HUES48 (cell line): ENCODE measurements at regions not wholly inside any gene's neighbourhood (a gene's known extent, or its start where the extent isn't known, plus 50 kb on each side); places are given as distances from the start of the nearest gene placed in this dataset.

Source experiments
- H3K27ac ChIP-seq: one replicate; pipeline ENCODE4 v1.7.0; 2013; ENCODE audit warnings: low read depth, low read length, inconsistent platforms
- H3K27me3 ChIP-seq: 2 replicates; pipeline ENCODE4 v1.6.1; 2013; ENCODE audit warnings: mild to moderate bottlenecking, low read length; ENCODE audit not compliant: control insufficient read depth, insufficient read depth
- H3K36me3 ChIP-seq: 2 replicates; pipeline ENCODE4 v1.6.1; 2013; ENCODE audit warnings: low read length; ENCODE audit not compliant: control insufficient read depth, insufficient read depth
- H3K4me1 ChIP-seq: 2 replicates; pipeline ENCODE4 v1.6.1; 2013; ENCODE audit warnings: mild to moderate bottlenecking, low read length; ENCODE audit not compliant: control insufficient read depth, insufficient read depth
- H3K4me3 ChIP-seq: 2 replicates; pipeline ENCODE4 v1.5.1; 2013; ENCODE audit warnings: mild to moderate bottlenecking, low read depth, low read length
- H3K9ac ChIP-seq: 2 replicates; pipeline ENCODE4 v1.6.1; 2013; ENCODE audit warnings: mild to moderate bottlenecking, low read depth, low read length, moderate library complexity
- H3K9me3 ChIP-seq: 2 replicates; pipeline ENCODE4 v1.6.1; 2013; ENCODE audit warnings: low read length; ENCODE audit not compliant: control insufficient read depth, insufficient read depth

DNA sequence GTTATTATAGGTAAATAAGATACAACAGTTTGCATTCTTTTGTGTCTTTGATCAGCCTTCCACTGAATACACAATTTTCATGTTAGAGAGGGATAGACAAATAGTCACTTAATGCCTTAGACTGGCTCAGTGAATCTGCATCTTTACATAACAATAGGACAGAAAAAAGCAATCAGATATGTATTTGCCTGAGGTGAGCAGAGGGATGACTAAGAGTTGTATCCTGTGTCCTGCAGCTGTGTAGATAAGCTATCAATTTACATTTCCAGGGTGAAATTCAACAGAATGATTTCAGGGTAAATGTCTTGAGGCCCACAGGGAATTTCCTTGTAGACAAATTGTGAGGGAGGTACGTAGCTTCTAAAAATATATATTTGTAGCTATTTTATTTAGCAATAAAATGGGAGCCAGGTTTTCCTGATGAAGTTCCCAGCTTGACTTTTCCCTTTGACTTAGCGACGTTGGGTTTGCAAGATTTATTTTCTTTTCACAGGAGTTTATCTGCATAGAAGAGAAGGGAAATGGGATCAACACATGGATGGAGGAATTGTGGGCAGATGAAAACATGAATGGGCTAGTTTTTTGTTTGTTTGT lies 586.1 kb upstream of the CDH6 start:
- H3K9me3 ChIP-seq: no peaks in the 10 kb centered on the region
- H3K27me3 ChIP-seq: peaks cover 16% of the 10 kb centered on the region
- peak overlapping the region; percentile 10; the same call in 1 of the 2 replicates for H3K4me3 ChIP-seq
- H3K9ac ChIP-seq: no peak overlapping the region
- peak overlapping the region; percentile 66 for H3K27ac ChIP-seq
- no peaks in the 10 kb centered on the region for H3K36me3 ChIP-seq
- peaks cover 24% of the 10 kb centered on the region for H3K4me1 ChIP-seq

DNA sequence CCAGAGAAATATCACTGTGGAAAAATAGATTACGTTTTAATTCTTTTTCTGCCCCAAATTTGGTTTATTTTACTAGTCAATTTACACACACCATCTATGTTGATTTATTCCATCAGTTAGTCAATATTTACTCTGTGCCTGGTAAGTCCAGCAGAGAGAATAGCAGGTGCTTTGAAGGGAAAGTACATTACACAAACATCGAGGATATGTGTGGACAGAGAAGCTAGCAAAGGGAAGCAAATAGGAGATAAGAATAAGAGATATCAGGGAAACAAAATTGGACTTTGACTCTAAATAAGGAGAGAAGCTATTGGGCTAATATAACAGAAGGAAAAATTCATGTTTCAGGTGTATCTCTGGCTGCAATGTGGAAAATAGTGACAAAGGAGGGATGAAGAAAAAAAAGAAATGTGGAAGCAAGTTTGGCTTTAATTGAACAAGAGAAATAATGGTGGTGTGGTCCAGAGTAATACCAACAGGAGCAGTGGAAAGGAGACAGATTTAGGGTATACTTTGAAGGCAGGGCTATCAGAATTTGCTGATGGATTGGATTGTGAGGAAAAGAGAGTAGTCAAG lies 587.7 kb upstream of the CDH6 start:
- H3K27ac ChIP-seq: no peak overlapping the region
- no peak overlapping the region for H3K4me3 ChIP-seq
- no peaks in the 10 kb centered on the region for H3K36me3 ChIP-seq
- H3K27me3 ChIP-seq: peaks cover 16% of the 10 kb centered on the region
- peaks cover 24% of the 10 kb centered on the region for H3K4me1 ChIP-seq
- no peak overlapping the region for H3K9ac ChIP-seq
- no peaks in the 10 kb centered on the region for H3K9me3 ChIP-seq

DNA sequence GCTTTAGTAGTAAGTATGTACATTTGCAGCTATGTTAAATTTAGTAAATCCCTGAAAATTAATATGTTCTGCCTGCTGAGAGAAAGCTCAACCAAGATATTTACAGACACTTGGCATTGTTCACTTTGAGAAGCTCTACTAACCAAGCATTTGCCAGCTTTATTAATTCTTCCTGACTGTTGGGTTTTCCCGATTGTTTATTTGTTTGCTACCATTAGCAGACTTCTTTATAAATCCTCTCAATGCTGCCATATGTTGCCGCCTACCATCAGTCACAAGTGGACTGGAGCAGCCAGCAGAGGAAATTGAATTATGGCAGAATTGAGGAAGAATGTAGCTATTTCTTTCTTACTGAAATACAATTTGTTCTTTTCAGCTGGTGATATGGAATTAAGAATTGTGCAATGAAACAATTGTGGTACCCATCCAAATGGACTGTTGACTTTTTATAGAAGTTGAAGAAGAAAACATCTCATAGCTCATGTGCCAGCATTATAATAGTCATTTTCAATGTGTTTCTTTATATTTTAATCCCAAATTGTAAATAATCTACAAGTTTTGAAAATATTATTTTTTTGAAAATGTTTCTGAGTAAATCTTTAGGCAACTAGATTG lies 588.7 kb upstream of the CDH6 start:
- peaks cover 24% of the 10 kb centered on the region for H3K4me1 ChIP-seq
- H3K9me3 ChIP-seq: no peaks in the 10 kb centered on the region
- H3K4me3 ChIP-seq: no peak overlapping the region
- H3K9ac ChIP-seq: no peak overlapping the region
- H3K27me3 ChIP-seq: peaks cover 16% of the 10 kb centered on the region
- no peak overlapping the region for H3K27ac ChIP-seq
- H3K36me3 ChIP-seq: no peaks in the 10 kb centered on the region

- H3K4me3 ChIP-seq: no peak overlapping the region
- peaks cover 6% of the 10 kb centered on the region for H3K27me3 ChIP-seq
- no peak overlapping the region for H3K27ac ChIP-seq
- H3K9me3 ChIP-seq: peaks cover 4% of the 10 kb centered on the region
- peaks cover 13% of the 10 kb centered on the region for H3K4me1 ChIP-seq
- H3K9ac ChIP-seq: no peak overlapping the region
- H3K36me3 ChIP-seq: no peaks in the 10 kb centered on the region
These were observed 592.6 kb upstream of the CDH6 start for GRCh38 chr5:30600892-30601291.

DNA sequence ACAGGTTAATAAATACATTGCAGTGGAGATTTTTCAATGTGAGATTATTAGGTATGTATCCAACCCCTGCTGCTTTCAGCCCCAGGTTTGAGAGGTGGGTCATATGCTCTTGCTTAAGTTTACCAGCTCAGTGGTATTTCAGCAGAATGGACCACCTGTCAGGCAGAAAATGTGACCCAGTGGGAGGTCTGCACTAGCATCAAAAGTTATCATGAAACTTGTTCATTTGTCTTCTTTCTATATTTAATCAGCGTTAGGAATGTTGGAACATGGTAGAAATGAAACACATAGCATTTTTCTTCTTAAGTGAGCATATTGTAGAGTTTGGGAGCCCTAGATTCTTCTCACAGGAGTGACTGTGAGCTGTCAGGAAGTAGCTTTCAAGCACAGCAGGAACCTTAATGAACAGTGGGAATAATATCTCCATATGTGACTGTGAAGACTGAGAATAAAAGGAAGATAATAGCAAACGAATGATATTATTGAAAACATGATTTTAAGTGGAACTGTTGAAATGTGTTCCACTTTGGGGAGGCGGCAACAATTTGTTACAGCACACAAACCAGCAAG lies 596.9 kb upstream of the CDH6 start:
- H3K27ac ChIP-seq: peak overlapping the region; percentile 24
- peaks cover 24% of the 10 kb centered on the region for H3K4me1 ChIP-seq
- no peaks in the 10 kb centered on the region for H3K27me3 ChIP-seq
- no peaks in the 10 kb centered on the region for H3K36me3 ChIP-seq
- no peak overlapping the region for H3K9ac ChIP-seq
- H3K9me3 ChIP-seq: peaks cover 7% of the 10 kb centered on the region
- no peak overlapping the region for H3K4me3 ChIP-seq

- Histone ChIP-seq H3K4me3 (no peak overlapping the region), H3K27ac (no peak overlapping the region), H3K27me3 (no peaks in the 10 kb centered on the region), H3K4me1 (peaks cover 24% of the 10 kb centered on the region), H3K9me3 (peaks cover 7% of the 10 kb centered on the region), H3K36me3 (no peaks in the 10 kb centered on the region), H3K9ac (no peak overlapping the region)
These were observed 599.2 kb upstream of the CDH6 start for GRCh38 chr5:30594331-30594730.

DNA sequence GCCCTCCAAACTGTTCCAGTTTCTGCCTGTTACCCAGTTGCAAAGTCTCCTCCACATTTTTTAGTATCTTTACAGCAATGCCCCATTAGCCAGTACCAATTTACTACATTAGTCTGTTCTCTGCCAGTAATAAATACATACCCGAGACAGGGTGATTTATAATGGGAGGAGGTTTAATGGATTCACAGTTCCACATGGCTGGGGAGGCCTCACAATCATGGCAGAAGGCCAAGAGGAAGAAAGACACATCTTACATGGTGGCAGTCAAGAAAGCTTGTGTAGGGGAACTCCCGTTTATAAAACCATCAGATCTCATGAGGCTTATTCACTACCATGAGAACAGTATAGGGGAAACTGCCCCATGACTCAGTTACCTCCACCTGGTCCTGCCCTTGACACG lies 600.7 kb upstream of the CDH6 start:
- Histone ChIP-seq H3K36me3 (no peaks in the 10 kb centered on the region), H3K9me3 (peaks cover 3% of the 10 kb centered on the region; the same call in 1 of the 2 replicates), H3K27me3 (no peaks in the 10 kb centered on the region), H3K4me1 (peaks cover 24% of the 10 kb centered on the region), H3K9ac (no peak overlapping the region), H3K27ac (no peak overlapping the region), H3K4me3 (no peak overlapping the region)

- H3K27ac ChIP-seq: no peak overlapping the region
- H3K4me1 ChIP-seq: peaks cover 15% of the 10 kb centered on the region
- no peaks in the 10 kb centered on the region for H3K36me3 ChIP-seq
- no peaks in the 10 kb centered on the region for H3K27me3 ChIP-seq
- no peak overlapping the region for H3K9ac ChIP-seq
- H3K4me3 ChIP-seq: no peak overlapping the region
- no peaks in the 10 kb centered on the region for H3K9me3 ChIP-seq
These were observed 612.1 kb upstream of the CDH6 start for GRCh38 chr5:30581198-30581935.

GRCh38 chr5:30574761-30575160 lies 618.7 kb upstream of the CDH6 start:
- no peaks in the 10 kb centered on the region for H3K36me3 ChIP-seq
- H3K27ac ChIP-seq: no peak overlapping the region
- no peaks in the 10 kb centered on the region for H3K27me3 ChIP-seq
- no peak overlapping the region for H3K9ac ChIP-seq
- H3K4me3 ChIP-seq: no peak overlapping the region
- H3K4me1 ChIP-seq: no peaks in the 10 kb centered on the region
- H3K9me3 ChIP-seq: no peaks in the 10 kb centered on the region

DNA sequence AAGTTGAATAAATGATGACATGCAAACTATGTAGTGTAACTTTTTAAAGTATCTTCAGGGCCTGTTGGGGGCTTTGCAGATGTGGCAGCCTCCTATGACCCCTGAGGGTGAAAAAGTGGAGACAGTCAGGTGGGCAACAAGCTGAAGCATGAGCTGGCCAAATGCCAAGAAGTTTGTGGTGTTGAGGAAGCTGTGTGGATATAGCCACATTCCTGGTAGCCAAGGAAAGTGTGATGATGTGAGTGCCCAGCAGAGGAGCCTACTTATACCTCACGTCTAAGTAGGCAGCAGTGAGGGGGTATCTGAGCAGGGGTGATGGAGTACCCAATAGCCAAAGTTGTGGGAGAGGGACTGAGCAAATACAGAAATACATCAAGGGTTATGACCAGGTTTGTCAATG lies 621.2 kb upstream of the CDH6 start:
- H3K4me1 ChIP-seq: no peaks in the 10 kb centered on the region
- H3K4me3 ChIP-seq: no peak overlapping the region
- H3K9me3 ChIP-seq: no peaks in the 10 kb centered on the region
- no peak overlapping the region for H3K27ac ChIP-seq
- H3K27me3 ChIP-seq: no peaks in the 10 kb centered on the region
- H3K9ac ChIP-seq: no peak overlapping the region
- no peaks in the 10 kb centered on the region for H3K36me3 ChIP-seq

- H3K4me3 ChIP-seq: no peak overlapping the region
- peaks cover 9% of the 10 kb centered on the region for H3K4me1 ChIP-seq
- H3K27ac ChIP-seq: no peak overlapping the region
- no peaks in the 10 kb centered on the region for H3K9me3 ChIP-seq
- no peaks in the 10 kb centered on the region for H3K27me3 ChIP-seq
- H3K36me3 ChIP-seq: no peaks in the 10 kb centered on the region
- H3K9ac ChIP-seq: no peak overlapping the region
These were observed 631.7 kb upstream of the CDH6 start for GRCh38 chr5:30561771-30562170.
